T-helper 1 cell (primary cell): ENCODE measurements at regions not wholly inside any gene's neighbourhood (a gene's known extent, or its start where the extent isn't known, plus 50 kb on each side); places are given as distances from the start of the nearest gene placed in this dataset.
"Not testable (repeated sequence)": the region's sequence is repeated elsewhere in the genome, so short reads cannot be mapped to it uniquely, and the experiment has no call there.

ENCODE experiments used
- DNase-seq, 5 donors: peaks; one replicate each; pipeline ENCODE4 v3.0.0-alpha.2; 2012 to 2020

DNA sequence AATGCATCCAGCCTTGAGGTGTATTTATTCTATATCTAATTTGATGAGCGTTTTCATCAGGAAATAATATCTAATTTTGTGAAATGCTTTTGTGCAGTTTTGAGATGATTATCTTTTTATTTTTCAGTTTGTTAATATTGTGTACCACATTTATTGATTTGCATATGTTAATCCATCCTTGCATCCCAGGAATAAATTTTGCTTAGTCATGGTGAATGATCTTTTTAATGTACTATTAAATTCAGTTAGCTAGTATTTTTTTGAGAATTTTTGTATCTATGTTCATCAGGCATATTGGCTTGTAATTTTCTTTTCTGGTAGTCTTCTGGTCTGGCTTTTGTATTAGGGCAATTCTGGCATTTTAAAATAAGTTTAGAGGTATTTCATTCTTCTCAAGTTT, 697.5 kb upstream of the ADGRL4 start:
- DNase-seq = no peak

DNA sequence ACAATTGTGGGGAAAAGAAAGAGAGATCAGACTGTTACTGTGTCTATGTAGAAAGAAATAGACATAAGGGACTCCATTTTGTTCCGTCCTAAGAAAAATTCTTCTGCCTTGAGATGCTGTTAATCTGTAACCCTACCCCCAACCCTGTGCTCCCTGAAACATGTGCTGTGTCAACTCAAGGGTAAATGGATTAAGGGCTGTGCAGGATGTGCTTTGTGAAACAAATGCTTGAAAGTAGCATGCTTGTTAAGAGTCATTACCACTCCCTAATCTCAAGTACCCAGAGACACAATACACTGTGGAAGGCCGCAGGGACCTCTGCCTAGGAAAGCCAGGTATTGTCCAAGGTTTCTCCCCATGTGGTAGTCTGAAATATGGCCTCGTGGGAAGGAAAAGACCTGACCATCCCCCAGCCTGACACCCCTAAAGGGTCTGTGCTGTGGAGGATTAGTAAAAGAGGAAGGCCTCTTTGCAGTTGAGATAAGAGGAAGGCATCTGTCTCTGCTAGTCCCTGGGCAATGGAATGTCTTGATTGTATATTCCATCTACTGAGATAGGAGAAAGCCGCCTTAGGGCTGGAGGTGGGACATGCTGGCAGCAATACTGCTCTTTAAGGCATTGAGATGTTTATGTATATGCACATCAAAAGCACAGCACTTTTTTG, 695.9 kb upstream of the ADGRL4 start:
- DNase-seq = not testable (repeated sequence)

DNA sequence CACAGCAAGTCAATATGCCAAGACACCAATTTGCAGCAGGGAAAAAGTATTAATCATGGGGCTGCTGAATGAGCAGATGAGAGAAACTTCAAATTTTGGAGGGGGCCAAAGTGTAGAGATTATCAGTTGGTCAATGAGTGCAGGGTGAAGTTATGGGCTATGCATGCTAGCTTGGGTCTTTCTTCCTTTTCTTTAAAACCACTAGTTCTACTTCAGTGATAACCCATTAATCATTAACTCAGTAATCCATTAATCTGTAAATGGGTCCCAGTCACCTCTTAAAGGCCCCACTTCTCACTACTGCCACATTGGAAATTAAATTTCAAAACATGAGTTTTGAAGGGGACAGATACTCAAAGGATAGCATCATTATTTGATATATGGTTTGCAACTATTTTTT, 688.6 kb upstream of the ADGRL4 start:
- DNase-seq = no peak

DNA sequence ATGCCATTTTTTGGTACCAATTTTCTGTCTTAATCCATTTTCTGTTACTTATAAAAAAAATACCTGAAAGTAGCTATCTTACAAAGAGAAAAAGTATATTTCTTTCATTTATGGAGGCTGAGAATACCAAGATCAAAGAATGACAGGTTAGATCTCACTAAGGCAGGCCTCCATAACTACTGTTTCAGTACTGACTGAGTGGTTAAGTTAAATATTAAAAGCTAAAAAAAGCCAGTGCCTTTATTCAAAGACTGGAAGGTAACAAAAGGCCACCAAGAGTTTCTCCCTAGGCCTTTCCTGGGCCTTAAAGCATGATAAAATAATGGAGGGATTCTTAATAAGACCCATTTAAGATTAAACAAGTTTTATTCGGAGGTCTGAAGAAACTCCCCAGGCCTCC, 687.7 kb upstream of the ADGRL4 start:
- no peak for DNase-seq

DNA sequence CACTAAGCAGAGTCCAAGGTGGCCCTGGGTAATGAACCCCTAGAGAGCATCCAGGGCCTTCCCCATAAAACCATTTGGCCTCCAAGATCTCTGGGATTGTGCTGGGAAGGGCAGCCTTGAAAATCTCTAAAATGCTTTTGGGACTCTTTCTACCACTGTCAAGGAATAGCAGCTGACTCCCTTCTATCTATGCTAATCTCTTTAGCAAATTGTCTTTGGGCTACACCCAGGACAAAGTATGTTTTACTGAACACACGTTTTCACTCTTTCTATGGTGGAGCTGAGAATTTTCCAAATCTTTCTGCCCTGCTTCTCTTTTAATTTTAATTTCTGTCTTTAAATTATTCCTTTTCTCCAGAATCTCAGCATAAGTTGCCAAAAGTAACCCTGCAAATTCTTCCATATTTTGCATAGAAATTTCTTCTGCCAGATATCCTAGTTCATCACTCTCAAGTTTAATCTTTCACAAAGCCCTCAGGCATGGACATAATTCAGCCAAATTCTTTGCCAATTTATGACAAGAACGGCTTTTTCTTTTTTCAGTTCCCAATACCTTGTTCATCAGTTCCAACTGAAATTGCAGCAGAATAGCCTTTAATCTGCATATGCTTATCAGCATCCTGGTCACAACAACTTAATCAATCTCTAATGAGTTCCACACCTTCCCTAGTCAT, 687.0 kb upstream of the ADGRL4 start:
- no peak for DNase-seq

DNA sequence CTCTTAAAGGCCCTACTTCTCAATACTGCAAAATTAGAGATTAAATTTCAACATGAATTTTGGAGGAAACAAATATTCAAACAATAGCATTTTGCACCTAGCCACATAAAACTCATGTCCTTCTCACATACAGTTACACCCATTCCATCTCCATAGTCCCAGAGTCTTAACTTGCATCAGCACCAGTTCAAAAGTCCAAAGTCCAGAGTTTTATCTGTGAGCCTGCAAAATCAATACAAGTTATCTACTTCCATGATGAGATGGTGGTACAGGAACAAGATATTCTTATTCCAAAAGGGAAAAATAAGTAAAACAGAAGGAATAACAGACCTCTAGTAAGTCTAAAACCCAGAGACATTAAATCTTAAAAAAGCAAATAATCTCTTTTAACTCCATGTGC, 686.0 kb upstream of the ADGRL4 start:
- DNase-seq = no peak

DNA sequence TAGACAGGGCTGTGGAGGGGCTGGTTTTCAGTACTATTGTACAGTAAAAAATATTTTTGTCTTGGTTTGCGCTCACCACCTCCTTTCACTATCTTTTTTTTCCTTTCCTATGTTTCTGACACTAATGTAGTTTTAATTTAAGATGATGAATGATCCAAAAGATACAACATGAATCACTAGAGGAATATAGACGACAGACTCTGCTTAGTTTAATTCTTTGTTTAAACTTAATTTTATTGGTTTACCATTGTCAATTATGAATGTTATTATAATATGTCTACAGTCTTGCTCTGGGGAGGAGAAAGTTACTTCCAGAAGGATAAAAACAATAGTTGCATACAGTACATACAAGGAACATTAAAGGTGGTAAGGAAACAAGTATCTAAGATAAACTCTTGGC, 682.4 kb upstream of the ADGRL4 start:
- DNase-seq = no peak

DNA sequence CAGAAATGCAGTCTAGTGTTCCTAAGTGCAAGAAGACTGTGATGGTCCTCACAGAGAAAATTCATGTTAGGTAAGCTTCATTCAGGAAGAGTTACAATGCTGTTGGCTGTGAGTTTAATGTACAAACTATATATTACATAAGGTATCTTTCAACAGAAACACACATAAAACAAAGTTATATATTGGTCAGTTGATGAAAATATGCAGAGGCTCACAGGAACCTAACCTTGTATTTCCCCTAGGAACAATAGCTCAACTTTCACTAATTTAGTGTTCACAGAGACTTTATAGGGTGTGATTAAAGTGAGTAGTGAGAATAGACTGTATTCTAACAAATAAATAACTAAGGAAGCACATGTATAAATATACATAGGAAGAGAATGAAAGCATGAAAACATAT, 676.9 kb upstream of the ADGRL4 start:
- no peak for DNase-seq

DNA sequence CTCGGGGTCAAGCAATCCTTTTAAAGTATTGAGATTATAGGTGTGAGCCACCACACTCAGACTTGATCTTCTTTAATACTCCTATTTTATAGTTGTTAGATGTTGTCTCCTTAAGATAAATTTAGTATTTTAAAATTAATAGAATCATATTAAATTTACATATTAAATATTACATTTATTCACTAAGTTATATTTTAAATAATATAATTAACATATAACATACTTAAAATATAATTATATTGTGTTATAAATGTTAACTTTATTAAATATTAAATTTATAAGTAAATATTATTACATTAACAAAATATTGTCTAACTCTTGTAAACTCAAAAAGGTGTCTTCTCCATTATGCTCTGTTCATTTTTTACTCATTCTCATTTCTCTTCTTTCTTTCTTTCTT, 675.9 kb upstream of the ADGRL4 start:
- DNase-seq = no peak

DNA sequence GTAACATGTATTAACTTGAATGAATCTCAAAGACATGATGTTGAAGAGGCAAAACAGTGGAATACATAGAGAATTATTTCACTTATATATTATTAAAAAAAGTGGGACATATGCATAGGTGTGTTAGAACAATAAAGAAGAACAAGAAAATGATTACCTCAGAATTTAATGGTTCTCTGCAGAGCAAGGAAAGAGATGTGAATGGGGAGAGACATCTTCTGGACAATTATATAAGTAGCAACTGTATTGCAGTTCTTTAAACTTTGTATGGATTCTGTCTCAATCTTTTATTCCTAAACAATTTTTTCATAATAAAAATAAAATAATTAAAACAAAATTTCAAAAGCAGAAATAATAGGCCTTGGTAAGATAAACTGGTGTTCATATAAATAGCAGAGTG, 674.9 kb upstream of the ADGRL4 start:
- DNase-seq = no peak

DNA sequence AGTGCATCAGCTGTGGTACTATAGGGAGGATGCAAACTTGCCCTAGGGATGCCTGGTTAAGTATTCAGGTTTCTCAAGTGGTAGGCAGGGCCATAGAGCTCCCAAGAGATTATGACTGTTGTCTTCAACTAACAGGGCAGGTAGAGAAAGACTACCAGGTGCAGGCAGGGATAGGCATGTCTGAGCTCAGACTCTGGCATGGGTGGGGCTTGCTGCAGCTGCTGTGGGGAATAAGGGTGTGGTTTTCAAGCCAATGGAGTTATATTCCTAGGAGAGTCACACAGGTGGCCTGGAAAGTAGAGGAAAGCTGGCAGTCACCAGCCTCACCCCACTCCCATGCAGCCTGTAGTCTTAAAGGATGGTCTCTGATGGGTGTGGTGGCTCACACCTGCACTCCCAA, 673.4 kb upstream of the ADGRL4 start:
- no peak for DNase-seq

DNA sequence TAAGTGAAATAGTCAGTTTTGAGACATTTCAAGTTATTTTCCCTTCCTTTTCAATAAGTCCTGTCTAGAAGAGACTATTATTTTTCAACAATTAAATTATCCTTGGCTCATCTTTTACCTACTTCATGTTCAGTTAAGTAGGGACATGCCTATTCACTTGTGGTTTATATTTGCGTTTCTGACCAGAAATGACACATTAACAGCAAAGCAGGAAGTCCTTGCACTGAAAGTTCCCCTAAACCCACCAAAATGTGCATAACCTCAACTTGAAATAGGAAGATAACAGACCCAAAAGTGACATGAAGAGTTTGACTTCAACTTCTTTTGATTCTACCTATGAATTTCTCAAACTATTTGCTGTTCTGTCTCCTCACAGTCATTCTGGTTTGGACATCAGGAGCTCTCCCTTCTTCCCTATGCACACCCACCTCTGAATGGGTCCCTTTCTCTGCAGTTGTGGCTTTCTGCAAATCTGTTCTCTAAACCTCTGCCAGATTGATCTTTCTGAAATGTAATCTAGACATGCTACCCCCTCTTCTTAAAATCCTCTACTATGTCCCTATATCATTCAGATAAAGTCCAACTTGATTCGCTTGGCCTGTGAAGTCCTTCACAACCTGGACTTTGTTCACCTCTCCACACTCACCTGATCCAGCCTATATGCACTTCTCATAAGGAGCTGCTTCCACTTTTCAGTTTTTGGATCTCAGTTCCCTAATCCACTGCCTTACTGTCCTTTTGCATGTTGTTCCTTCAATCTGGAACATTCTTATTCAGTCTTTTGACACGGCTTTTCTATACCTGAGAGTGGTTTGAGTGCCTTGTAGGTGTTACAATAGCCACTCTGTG, 661.5 kb upstream of the ADGRL4 start:
- DNase-seq = no peak

DNA sequence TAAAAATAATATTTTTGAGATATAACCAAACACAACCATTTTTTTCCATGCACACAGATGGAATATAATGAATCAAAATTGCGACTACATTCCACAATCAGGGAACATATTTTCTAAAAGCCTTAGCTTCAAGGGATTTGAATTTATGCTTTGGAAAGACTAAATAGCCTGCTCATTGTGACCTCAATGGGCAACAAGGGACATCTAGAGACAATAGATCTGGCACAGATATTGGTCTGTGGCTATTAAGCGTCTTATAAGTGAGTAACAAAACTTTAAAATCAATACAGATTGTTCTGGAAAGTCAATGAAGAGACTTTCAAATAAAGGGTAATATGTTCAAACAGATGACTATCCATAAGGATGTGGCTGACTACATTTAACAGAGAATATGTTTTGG, 660.6 kb upstream of the ADGRL4 start:
- no peak for DNase-seq

DNA sequence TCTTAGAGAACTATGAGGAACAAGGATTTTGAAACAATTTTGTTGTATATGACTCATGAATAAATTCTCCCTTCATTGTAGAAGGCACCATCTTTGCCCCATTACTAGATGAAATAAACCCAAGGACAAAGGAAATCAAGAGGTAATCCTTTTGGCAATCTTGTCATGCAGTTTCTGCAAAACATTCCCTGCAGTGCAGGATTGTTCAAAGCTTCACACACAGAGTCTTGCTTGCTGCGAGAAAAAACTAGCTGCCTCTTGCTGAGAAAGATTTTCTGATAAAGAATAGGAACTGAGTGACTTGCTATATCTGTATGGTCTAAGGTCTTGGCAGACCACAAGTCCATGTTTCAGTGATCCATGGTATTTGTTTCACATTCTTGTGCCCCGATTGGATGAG, 657.4 kb upstream of the ADGRL4 start:
- DNase-seq = no peak

DNA sequence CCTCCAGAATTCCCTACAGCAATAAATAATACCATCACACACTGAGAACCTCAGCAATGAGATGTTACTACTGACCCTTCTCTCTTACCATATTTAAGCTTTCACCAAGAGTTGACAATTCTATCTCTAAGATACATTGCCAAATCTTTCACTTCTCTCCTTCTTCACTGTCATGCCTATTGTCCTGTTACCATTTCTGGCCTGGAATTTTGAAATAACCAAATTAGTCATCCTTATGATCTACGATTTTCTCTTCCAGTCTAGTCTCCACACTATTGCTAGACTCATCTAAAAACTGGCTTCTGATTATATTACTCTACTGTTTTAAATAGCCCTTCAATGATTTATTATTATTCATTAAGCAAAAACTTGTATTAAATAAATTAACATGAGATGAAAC, 656.1 kb upstream of the ADGRL4 start:
- no peak for DNase-seq

DNA sequence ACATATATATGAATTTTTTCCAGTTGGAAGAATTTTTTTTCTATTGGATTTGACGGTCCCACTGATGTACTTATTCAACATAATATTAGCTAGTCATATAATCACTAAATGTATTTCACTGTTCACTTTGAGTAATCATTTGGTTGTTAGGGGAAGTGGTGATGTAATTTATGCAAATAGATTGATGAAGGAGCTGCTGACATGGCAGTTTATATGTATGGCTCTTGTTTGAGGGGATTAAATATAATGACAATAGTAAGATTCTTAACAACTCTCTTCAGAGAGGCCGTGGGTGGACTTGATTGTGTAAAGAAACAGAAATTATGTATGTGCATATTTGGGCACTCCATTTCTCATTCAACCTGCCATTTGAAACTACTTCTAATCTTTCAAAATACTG, 653.6 kb upstream of the ADGRL4 start:
- DNase-seq = no peak

DNA sequence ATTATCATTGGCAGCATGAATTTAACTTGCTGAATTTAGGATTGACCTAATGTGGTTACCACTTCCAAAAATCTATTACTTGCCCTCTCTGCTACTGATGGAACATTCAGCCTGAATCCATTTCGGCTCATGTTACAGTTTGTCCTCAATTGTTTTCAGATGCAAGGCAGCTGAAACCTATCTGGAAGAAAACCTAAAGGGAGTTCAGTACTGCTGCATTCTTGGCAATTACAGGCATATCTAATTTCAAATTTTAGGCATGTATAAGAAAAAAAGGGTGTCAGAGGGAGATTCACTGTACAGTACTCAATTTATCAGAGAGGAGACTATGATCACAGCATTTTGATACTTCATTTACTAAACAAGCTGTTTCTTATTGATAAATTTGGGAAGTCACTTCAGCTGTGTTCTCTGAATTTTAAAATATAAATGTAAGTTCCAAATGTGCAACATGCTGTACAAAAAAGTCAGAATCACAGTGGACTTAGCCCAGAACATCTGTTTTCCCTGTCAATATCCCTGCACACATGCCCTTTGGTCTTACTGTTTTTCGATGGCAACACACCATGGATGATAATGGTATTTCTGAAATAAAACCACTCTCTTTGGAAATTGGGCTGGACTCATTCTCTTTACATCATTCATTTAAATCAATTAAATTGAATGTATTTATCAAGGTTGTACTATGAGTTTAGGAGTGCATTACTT, 651.6 kb upstream of the ADGRL4 start:
- no peak for DNase-seq

DNA sequence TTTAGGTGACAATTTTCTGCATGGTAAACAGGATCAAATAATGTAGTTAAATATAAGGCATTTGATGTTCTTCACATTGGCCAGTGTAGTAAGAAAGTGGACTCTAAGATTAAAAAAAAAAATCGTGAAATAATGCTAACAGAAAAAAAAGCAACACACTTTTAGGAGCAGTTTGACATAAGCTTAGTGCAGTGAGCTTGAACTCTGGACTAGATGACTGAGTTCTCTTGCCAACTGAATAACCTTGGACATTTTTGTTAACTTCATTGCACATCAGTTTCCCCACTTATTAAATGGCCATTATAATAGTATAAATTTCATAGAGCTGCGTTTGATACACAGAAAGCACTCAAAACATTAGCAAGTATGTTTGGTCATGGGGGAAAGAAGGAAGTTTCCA, 649.3 kb upstream of the ADGRL4 start:
- no peak for DNase-seq

DNA sequence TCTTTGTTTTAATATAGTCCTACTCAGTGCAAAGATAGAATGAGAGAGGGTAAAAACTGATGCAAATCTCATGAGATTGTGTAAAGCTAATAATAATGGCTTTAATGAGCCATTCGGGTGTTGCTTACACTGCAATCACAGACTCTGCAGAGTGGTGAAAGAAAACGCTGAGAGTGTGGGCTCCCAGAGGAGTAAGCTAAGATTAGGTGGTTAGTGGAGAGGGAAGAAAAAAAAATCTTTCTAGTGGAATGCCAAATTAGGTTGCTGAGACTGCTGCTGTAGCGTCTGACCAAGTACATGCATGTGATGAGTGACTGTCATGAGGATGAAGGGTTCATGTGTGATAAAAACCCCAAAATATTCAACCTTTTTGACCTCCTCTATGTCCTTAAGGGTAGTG, 645.9 kb upstream of the ADGRL4 start:
- DNase-seq = no peak

DNA sequence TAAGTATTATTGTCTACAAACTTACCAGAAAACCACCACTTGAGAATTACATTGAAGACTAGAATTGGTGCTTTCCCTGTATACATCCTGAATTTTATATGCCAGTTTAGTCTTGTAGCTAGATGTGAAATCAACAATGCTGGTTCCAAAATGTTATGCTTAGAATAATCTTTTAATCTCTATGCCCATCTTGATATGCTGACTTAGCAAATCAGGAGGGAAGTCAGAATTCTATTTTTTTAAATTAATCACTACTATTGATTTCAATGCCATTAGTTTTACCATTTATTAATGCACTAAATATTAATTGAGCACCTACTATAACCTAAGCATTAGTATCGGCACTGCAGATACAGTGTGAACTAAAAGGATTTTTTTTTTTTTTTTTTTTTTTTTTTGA, 641.6 kb upstream of the ADGRL4 start:
- no peak for DNase-seq

DNA sequence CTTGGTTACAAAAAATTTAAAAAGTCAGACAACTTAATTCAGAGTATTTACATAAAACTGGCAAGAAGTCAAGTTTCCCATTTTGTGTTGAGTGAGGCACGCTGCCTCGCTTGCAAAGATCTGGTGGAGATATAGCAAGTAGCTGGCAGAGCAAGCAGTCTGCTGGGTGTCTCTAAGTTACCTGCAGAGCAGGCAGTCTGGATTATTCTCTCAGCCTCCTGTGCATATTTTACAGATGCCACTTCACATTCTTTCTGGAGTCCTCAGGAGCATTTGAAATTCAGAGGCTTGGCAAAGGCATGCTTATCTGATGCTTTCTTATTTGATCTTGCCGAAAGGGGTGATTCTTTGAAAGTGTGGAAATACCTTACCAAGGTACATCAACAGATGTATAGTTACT, 640.4 kb upstream of the ADGRL4 start:
- no peak for DNase-seq

DNA sequence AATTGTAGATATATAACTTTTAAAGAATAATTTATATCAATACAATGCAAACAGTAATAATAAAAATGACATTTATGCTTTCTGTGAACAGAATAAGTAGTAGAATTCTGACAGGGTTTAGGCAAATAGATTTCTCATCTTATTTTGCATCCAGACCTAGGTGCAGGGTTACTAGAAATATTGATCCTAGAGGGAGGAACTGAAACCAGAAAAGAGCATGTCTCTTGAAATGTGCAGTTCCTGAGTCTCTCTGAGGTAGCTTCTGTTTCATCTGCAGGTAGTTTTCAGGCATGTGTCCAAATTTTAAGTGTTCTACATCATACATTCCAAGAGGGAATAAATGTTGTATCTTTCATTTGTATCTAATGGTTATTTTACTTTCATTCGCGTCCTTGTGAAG, 631.9 kb upstream of the ADGRL4 start:
- DNase-seq = no peak

DNA sequence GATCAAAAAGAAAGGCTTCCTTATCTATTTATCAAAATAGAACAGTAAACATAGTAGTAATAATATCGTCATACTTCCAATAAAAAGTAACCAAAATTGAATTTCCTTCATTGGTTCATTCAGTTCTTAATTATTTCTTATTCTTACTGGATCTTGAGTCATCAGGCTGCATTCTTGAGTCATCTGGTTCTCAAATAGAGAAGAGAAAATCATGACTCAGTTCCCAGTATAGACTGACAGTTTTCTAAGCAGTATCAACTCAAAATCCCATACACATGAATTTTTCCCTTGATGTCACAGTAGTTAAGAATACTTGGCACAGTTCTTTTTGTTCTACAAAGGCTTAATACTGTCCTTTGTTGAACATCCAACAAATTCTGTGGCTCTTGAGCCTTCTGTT, 626.9 kb upstream of the ADGRL4 start:
- no peak for DNase-seq

DNA sequence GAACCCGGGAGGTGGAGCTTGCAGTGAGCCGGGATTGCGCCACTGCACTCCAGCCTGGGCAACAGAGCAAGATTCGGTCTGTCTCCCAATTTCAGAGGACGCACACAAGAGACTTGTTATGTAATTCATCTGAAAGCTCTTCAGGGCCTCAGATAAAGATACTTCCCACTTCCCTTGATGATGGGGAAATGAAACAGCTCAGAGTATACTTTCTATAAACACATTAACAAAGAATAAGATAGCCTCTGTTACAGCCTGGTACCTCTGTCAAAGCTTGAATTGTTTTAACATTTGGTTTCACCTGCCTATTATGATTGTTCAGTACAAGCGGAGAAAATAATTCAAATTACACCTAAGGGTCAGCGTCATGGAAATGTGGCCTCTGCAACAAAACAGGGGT, 622.9 kb upstream of the ADGRL4 start:
- DNase-seq = no peak
